ENCODE measurements at regions not wholly inside any gene's neighbourhood (a gene's known extent, or its start where the extent isn't known, plus 50 kb on each side); places are given as distances from the start of the nearest gene placed in this dataset.

- H3K9ac ChIP-seq (ENCODE audit: low read depth, low read length, poor library complexity, severe bottlenecking) = no peak overlapping the region
- no peak overlapping the region for H2AFZ ChIP-seq (ENCODE audit: low read length)
- H3K4me3 ChIP-seq (ENCODE audit: low read length, poor library complexity, severe bottlenecking) = no peak overlapping the region
- H3K27me3 ChIP-seq (ENCODE audit: insufficient read depth, low read length, poor library complexity, severe bottlenecking) = no peaks in the 10 kb centered on the region
- H3F3A ChIP-seq (ENCODE audit: low read depth) = no peaks in the 10 kb centered on the region
- TF ChIP-seq, protein P1, sequence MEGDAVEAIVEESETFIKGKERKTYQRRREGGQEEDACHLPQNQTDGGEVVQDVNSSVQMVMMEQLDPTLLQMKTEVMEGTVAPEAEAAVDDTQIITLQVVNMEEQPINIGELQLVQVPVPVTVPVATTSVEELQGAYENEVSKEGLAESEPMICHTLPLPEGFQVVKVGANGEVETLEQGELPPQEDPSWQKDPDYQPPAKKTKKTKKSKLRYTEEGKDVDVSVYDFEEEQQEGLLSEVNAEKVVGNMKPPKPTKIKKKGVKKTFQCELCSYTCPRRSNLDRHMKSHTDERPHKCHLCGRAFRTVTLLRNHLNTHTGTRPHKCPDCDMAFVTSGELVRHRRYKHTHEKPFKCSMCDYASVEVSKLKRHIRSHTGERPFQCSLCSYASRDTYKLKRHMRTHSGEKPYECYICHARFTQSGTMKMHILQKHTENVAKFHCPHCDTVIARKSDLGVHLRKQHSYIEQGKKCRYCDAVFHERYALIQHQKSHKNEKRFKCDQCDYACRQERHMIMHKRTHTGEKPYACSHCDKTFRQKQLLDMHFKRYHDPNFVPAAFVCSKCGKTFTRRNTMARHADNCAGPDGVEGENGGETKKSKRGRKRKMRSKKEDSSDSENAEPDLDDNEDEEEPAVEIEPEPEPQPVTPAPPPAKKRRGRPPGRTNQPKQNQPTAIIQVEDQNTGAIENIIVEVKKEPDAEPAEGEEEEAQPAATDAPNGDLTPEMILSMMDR (conservative IDR thresholded peaks at IDR 0.05; ENCODE audit: low read length) = no peak
- TF ChIP-seq EZH2phosphoT487 (IDR thresholded peaks at IDR 0.05; ENCODE audit: borderline replicate concordance) = no peak
- no peaks in the 10 kb centered on the region for H4K20me1 ChIP-seq (ENCODE audit: insufficient read depth, low read length, poor library complexity, severe bottlenecking)
- no peaks in the 10 kb centered on the region for H3K36me3 ChIP-seq (ENCODE audit: insufficient read depth, low read length)
- H3K4me2 ChIP-seq (ENCODE audit: low read depth, low read length, poor library complexity, severe bottlenecking) = no peak overlapping the region
- H3K79me2 ChIP-seq (ENCODE audit: insufficient read depth, low read length) = no peaks in the 10 kb centered on the region
- no peaks in the 10 kb centered on the region for H3K4me1 ChIP-seq (ENCODE audit: insufficient read depth, low read length, poor library complexity, severe bottlenecking)
- no peaks in the 10 kb centered on the region for H3K9me3 ChIP-seq (ENCODE audit: insufficient read depth, low read depth, low read length)
- no peaks in the 10 kb centered on the region for H3K9me2 ChIP-seq (replicated peaks; ENCODE audit: low read depth, low read length)
These were observed 138.1 kb downstream of the ARRDC3 start for GRCh38 chr5:91245074-91245452.

DNA sequence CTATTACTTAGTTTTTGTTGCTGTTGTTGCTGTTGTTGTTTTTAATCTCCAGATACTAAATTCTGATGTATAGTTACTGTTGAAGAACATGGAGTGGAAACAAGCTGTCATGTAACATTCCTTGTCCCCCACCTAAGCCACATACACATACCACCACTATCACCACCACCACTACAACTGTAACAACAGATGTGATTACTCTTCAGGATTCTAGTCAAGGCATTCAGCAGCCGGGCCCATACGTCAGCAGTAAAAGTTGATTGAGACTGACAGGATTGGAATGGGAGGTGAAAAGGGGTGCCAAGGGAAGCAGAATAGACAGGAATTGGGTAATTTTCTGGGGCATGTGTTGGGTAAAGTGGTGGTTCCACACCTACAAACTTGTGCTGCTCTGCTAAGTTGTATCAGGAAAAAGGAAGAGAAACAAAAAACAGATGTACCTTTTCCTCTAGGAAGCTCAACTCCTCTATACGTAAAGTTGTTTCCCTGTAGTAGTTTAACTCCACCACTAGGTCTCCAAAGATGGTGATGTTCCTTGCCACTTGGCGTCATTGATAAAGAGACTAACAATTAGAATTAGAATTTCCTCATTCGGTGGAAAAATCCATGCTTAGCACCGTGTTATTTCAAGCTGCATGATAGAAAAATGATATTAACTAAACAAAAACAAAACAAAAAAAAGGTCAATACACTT is 138.6 kb downstream of the ARRDC3 start:
- no peaks in the 10 kb centered on the region for H3K36me3 ChIP-seq (ENCODE audit: insufficient read depth, low read length)
- no peak overlapping the region for H3K4me3 ChIP-seq (ENCODE audit: low read length, poor library complexity, severe bottlenecking)
- TF ChIP-seq EZH2phosphoT487 (IDR thresholded peaks at IDR 0.05; ENCODE audit: borderline replicate concordance) = no peak
- TF ChIP-seq, protein P1 (conservative IDR thresholded peaks at IDR 0.05; ENCODE audit: low read length) = no peak
- no peaks in the 10 kb centered on the region for H4K20me1 ChIP-seq (ENCODE audit: insufficient read depth, low read length, poor library complexity, severe bottlenecking)
- H3K9me2 ChIP-seq (replicated peaks; ENCODE audit: low read depth, low read length) = no peaks in the 10 kb centered on the region
- no peaks in the 10 kb centered on the region for H3K9me3 ChIP-seq (ENCODE audit: insufficient read depth, low read depth, low read length)
- no peak overlapping the region for H2AFZ ChIP-seq (ENCODE audit: low read length)
- H3F3A ChIP-seq (ENCODE audit: low read depth) = no peaks in the 10 kb centered on the region
- no peaks in the 10 kb centered on the region for H3K27me3 ChIP-seq (ENCODE audit: insufficient read depth, low read length, poor library complexity, severe bottlenecking)
- no peaks in the 10 kb centered on the region for H3K79me2 ChIP-seq (ENCODE audit: insufficient read depth, low read length)
- no peaks in the 10 kb centered on the region for H3K4me1 ChIP-seq (ENCODE audit: insufficient read depth, low read length, poor library complexity, severe bottlenecking)
- H3K4me2 ChIP-seq (ENCODE audit: low read depth, low read length, poor library complexity, severe bottlenecking) = no peak overlapping the region
- H3K9ac ChIP-seq (ENCODE audit: low read depth, low read length, poor library complexity, severe bottlenecking) = no peak overlapping the region

DNA sequence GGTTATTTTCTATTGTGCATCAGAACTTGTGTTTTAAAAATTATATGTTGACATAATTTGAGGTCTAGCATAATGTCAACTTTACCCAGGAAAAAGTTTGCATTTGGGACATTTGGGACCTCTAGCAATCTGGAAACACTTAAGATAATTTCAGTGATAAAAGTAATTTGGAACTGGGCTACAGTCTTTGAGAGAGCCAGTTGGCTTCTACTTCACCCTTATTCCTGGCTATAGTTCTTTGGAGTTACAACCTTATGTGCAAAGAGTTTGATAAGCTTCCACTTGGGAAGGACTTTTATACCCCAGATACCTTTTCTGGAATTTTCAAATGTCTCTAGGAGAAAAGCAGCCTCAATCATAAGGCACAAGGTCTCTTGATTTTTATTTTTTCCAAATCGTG is 139.3 kb downstream of the ARRDC3 start:
- Histone ChIP-seq H3F3A (ENCODE audit: low read depth) (no peaks in the 10 kb centered on the region), H3K4me2 (ENCODE audit: low read depth, low read length, poor library complexity, severe bottlenecking) (no peak overlapping the region), H3K9me3 (ENCODE audit: insufficient read depth, low read depth, low read length) (no peaks in the 10 kb centered on the region), H3K27me3 (ENCODE audit: insufficient read depth, low read length, poor library complexity, severe bottlenecking) (no peaks in the 10 kb centered on the region), H4K20me1 (ENCODE audit: insufficient read depth, low read length, poor library complexity, severe bottlenecking) (no peaks in the 10 kb centered on the region), H3K9ac (ENCODE audit: low read depth, low read length, poor library complexity, severe bottlenecking) (no peak overlapping the region), H2AFZ (ENCODE audit: low read length) (no peak overlapping the region), H3K9me2 (replicated peaks; ENCODE audit: low read depth, low read length) (no peaks in the 10 kb centered on the region), H3K79me2 (ENCODE audit: insufficient read depth, low read length) (no peaks in the 10 kb centered on the region), H3K4me3 (ENCODE audit: low read length, poor library complexity, severe bottlenecking) (no peak overlapping the region), H3K36me3 (ENCODE audit: insufficient read depth, low read length) (no peaks in the 10 kb centered on the region), H3K4me1 (ENCODE audit: insufficient read depth, low read length, poor library complexity, severe bottlenecking) (no peaks in the 10 kb centered on the region)
- TF ChIP-seq, protein P1 (conservative IDR thresholded peaks at IDR 0.05; ENCODE audit: low read length) = no peak
- no peak for TF ChIP-seq EZH2phosphoT487 (IDR thresholded peaks at IDR 0.05; ENCODE audit: borderline replicate concordance)
